HG03439 (cell line): ENCODE measurements at regions not wholly inside any gene's neighbourhood (a gene's known extent, or its start where the extent isn't known, plus 50 kb on each side); places are given as distances from the start of the nearest gene placed in this dataset.
"Not testable (repeated sequence)": the region's sequence is repeated elsewhere in the genome, so short reads cannot be mapped to it uniquely, and the experiment has no call there.

ENCODE experiments used
- ATAC-seq: cut with Tn5 transposase; IDR thresholded peaks from one replicate; pipeline ENCODE4 v1.9.1; 2021; ENCODE audit warnings: mild to moderate bottlenecking, moderate library complexity; ENCODE audit not compliant: unreplicated experiment

DNA sequence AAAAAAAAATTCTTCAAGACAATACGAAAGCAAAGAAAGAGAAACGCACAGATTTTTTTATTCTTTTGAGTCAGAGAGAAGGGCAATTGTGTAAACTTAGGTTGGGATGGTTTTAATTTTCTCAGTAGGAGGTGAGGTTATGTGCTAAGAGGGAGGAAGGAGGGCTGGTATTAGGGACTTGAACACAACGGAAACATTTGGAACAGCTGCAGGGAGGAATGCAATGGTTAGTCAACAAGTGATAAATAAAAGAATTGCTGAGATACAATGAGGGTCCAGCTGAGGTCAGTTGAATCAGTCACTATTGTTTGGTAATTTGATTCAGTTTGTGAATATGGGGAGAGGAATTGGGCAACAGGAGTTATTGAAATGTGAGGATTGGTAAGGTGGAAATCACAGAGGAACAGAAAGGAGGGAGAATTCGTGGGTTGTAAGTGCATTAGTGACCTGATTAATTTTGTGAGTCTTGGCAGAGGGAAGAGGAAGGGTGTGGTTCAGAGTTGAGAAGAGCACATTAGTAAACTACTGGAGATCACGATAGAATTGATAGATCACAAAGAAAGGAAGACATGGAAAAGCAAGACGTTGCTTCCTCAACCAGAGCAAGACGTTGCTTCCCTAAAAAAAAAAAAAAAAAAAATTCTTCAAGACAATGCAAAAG, 499.5 kb upstream of the SPRY2 start:
- no peak for ATAC-seq

DNA sequence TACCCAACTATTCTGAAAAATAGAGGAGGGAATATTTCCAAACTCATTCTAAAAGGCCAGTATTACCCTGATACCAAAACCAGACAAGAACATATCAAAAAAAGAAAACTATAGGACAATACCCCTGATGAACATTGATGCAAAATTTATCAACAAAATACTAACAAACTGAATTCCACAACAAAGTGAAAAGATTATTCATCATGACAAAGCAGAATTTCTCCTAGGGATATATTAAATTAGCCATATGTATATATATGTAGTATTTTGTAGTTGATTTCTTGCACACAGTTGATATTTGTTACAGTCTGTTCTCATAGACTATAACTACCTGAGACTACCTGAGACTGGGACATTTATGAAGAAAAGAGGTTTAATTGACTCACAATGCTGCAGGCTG, 495.0 kb upstream of the SPRY2 start:
- no peak for ATAC-seq

DNA sequence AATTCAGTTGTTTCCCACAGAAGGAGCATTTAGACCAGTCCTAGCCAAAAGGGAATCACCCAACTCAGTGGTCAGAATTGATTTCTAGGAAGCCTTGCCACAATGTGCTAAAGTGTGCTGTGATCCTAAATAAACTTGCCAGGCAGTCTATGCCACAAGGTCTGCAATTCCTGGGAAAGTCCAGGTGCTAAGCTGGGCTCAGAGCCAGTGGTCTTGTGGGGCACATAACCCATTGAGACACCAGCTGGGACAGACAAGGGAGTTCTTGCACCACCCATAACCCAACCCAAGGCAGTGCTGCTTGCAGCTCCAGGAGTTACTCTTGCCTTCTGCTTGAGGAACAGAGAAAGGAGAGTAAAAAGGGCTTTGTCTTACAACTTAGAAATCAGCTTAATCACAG, 489.5 kb upstream of the SPRY2 start:
- ATAC-seq: no peak

DNA sequence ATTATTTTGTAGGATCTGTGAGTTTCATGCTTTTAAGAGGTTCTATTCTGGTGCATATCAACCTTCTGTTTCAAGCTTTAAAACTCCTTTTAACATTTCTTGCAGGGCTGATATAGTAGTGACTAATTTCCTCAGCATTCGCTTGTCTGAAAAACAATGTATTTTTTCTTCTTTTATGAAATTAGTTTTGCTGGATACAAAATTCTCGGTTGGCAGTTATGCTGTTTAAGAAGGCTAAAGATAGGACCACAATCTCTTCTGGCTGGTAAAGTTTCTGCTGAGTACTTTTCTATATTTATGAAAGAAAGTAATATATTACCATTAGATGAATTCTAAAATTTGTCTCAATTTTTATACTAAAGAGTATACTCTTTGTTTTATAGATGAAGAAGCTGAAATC, 487.8 kb upstream of the SPRY2 start:
- no peak for ATAC-seq

DNA sequence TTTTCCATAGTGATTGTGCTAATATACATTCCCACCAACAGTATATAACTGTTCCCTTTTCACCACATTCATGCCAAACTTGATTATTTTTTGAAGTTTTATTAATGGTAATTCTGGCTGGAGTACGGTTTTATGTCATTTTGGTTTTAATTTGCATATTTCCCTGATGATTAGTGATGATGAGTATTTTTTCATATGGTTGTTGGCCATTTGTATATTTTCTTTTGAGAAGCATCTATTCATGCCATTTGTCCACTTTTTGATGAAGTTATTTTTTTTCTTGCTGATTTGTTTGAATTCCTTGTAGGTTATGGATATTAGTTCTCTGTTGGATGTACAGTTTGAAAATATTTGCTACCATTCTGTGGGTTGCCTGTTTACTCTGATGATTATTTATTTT, 484.4 kb upstream of the SPRY2 start:
- ATAC-seq: no peak

DNA sequence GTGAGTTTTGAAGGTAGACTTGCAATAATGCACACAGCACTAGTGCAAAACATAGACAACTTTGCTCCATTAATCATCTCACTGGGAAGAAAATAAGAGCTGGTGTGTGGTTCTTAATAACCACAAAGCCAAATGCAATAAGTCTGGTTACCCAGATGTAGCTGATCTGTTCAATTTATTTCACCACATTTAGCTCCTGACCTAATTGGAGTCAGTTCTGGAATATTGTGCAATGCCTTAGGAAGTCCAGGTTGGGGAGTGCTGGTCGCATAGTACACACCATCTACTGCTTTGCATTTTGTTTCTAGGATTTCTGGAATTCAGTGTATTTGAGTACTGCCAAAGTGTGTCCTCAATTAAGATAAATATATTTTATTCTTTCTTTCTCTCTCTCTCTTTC, 483.3 kb upstream of the SPRY2 start:
- no peak for ATAC-seq

DNA sequence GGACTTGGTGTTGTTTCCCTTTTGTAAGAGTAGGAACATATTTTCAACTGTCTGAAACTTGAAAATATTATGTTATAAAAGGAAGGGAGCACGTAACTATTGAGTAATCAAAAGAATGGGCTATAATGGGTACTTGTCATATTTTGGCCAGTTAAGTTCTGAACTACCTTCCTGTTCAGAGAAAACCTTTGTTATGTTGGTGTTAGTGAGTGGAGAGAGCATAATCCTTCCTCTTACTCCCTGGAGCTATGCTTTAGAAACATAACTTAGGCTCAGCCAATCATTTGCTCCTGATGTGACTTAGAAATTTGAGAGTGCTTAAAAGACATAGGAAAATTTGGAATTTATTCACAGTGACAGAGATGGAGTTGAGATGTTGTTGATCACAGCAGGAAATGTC, 482.5 kb upstream of the SPRY2 start:
- no peak for ATAC-seq

DNA sequence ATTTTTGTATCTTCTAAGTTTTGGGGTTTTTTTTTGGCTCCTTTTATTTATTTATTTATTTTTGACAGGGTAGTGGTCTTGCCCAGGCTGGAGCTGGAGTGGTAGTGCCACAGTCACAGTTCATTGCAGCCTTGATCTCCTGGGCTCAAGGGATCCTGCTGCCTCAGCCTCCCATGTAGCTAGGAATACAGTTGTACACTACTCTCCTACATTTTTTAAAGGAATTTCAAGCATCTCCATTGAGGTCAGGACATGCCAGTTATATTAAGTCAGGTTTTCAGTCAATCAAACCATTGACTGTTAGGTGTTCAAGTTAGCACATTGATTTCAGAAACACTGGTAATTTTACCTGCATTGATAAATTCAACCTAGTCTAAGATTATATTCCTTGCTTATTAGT, 480.5 kb upstream of the SPRY2 start:
- no peak for ATAC-seq

DNA sequence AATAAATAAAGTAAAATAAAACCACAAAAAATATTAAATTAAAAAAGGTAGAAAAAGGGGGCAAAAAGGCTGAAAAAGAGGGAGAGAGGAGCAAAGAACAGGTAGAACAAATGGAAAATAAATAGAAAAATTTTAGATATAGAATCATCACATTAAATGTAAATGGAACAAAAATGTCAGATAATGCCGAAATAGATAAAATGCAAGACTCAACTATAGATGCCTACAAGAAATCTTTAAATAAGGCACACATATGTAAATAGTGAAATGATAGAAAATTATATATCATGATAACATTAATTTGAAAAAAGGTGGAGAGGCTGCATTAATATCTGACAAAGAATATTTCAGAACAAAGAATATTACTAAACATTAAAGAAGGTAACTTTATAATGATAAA, 477.1 kb upstream of the SPRY2 start:
- ATAC-seq: no peak

DNA sequence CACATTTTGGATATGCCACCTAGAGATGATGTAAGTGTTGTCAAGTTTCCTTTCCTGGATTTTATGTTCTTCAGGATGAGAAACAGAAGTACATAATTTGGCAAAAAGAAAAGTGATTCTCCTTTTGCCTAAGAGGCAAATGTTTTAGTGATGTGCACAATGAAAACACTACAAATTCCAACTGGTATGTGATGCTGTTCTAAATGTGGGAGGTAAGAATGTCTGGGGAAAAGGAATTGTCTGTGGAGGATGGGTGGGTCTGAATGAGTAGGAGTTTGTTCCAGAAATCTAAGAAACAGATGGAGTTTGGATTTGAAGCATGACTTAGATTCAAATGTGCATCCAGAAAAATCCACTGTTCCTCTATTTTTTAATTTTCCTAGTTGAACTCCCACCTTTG, 473.6 kb upstream of the SPRY2 start:
- no peak for ATAC-seq

DNA sequence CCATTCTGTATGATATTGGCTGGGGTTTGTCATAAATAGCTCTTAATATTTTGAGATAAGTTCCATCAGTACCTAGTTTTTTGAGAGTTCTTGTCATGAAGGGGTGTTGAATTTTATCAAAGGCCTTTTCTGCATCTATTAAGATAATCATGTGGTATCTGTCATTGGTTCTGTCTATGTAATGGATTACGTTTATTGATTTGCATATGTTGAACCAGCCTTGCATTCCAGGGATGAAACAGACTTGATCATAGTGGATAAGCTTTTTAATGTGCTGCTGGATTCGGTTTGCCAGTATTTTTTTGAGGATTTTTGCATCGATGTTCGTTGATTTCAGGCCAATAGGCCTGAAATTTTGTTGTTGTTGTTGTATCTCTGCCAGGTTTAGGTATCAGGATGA, 469.4 kb upstream of the SPRY2 start:
- not testable (repeated sequence) for ATAC-seq

DNA sequence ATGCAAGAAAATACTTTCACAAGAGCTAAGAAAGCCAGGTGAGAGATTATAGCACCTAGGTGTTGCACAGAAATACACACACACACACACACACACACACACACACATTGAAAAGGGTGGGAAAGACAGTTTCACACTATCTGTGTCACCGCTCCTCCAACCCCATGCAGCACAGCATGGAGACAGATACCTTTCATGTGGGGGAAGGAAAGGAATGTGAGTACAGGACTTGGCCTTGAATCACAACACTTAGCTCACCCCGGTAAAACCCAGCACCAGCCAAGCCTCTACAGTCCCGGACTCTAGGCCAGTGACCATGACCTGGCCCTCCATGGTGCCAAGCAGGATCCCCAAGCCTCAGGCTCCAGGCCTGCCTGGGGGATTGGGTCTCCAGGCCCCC, 462.0 kb upstream of the SPRY2 start:
- no peak for ATAC-seq

DNA sequence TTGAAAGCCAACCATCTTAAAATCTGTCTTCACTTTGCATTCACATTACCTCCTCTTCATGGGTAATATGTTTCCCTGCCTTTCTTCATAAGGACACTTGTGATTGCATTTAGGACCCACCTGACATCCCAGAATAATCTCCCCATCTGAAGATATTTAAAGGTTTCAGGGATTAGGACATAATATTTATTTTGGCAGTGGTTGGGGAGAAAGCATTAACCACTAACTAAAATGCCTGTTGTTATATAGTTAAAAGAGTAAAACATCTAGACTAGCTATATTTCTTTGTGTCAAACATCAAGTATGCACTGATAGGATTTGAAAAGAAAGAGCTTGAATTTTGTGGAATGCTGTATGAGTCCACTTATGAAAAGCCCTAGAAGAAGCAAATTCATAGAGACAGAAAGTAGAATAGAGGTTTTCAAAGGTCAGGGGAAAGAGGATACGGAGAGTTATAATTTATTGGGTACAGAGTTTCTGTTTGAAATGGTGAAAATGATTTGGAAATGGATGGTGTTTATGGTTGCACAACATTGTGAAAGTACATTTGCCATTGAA, 457.7 kb upstream of the SPRY2 start:
- no peak for ATAC-seq

DNA sequence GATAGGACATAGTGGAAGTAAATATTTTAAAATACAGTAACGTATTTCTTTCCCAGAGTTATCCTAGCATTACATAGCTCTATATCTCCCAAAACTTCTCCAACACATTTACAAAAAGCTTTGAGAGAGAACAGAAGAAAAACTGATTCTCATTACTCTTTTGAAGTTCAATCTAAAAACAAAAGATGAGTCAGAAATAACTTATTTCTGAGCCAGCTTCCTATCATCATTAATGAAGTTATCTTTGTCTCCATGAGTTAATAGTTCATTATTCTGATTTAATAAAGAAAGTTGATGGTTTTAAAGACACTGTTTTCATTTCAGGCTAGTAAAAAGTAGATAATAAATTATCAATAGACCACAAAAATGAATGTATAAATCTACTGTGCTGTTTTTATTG, 446.7 kb upstream of the SPRY2 start:
- ATAC-seq: no peak

DNA sequence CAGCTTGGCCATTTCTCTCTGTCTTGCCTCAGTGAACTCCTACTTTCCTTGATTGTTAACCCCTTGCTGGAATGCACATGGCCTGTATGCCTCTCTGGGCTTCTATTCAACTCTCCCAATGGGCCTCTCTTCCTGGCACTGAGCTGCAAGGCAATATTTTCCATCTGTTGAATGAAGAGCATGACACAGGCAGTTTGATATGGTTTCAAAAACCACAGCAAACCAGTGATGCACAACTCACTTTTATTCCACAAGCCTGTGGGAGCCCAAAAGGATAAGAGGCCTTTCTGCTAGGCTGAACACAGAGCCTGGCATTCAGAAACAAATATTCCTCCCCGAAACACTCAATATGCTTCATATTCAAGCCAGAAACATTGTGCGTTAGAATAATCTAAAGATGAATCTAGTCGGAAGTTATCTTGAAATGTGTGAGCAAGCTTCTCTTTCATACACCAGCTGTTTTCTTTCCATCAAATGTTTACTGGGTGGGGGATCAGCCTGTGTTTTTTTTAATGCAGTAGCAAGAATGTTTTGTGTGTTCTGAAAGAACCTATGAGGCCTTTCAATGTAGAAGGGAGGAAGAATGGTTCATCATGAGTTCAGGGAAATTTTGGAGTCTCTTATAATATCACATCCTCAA, 443.1 kb upstream of the SPRY2 start:
- no peak for ATAC-seq

DNA sequence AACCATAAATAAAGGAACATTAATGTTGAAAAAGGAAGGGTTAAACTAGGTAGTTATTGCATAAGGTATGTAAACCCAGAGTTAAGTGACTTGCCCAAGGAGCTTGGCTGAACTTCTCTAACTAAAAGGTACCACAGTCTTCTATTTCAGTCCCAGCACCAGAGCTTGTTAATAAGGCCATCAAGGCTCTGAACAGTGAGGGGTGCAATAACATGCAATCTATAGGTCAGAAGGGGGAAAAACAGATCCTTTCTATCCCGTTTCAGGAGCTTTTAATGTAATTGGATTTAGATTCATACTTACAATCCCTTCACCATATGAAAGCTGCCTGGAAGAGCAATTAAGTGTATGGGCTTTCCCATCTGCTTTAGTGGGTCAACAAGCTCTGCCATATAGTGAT, 441.5 kb upstream of the SPRY2 start:
- ATAC-seq: no peak

DNA sequence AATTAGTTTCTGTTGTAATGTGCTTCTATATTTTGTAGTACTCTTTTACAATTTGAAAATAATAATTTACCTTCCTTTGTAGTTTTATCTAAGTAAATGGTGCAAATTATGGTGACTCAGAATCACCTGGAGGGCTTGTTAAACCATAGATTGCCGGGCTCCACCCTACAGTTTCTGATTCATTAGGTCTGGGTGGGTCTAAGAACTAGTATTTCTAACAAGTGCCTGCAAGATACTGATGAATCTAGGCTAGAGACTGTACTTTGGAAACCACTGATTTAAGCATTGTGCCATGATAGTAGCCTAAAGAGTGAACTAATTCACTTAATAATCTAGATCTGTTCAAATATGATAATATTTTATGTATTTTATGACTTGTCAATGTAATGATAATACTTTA, 437.4 kb upstream of the SPRY2 start:
- no peak for ATAC-seq

DNA sequence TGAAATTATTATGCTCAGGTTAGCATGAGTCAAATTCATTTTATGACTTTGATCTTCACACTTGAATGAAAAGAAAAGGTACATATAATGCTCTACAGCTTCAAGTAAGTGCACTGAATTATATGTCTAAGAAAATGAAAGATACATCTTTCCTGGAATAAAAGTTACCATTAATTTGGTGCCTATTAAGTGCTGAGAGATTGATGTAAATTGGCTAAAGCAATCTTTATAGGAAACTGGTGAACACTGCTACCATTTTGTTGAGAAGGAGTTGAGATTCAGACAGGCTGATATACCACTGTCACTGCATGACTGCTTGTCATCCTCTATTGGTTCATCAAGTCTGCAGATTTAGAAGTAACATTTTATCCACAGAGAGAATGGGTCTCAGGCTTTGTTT, 416.8 kb upstream of the SPRY2 start:
- no peak for ATAC-seq

DNA sequence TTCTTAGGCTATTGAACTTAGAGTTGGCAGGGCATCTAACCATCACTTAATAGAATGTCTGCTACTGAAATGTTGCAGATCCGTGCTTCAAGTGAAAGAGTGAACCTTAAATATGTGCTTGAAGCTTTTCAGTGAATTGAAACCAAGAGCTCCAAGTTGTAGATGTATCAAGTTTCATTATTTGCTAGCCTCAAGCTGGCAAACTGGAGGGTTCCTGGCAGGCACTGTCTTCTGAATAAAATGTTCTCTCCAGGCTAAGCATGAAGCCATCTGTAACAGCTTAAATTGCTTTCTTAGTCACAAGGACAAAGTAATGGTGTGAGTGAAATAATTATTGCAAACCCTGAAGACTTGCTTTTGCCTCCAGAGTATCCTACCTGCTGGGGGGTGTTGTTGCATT, 415.0 kb upstream of the SPRY2 start:
- ATAC-seq: no peak

DNA sequence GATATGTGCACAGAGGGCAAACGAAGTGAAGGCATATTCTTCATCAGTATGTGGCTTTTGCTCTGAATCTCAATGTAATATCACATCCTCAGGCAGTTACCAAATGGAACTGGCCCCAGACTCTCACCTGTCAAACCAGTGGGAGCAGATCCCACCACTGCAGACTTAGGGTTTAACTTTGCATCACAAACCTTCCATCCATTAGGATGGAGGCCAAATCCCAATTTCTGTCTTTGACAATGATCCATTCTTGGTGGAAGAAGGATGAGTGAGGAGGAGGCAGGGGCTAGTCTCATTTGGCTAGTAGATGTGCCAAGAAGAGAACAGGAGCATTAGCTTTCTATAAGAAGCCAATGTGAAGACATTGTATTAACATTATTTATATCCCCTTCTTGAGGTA, 413.5 kb upstream of the SPRY2 start:
- no peak for ATAC-seq

DNA sequence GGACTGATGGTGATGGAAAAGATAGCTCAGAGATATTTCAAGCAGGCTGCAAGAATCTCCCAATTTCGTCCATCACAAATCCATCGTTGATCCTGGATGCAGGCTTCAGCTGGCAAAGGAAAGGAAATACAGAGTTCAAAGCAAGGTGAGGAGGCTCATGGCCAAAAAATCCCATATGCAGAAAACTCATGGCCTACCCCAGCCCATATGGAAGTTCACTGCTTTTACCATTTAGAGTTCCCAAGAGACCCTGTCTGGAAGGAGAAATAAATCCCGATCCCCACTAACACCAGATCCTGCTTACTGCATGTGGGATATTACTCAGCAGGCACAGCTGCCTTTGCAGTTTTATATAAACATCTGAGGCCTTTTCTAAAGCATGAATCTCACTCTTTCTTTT, 412.9 kb upstream of the SPRY2 start:
- no peak for ATAC-seq

DNA sequence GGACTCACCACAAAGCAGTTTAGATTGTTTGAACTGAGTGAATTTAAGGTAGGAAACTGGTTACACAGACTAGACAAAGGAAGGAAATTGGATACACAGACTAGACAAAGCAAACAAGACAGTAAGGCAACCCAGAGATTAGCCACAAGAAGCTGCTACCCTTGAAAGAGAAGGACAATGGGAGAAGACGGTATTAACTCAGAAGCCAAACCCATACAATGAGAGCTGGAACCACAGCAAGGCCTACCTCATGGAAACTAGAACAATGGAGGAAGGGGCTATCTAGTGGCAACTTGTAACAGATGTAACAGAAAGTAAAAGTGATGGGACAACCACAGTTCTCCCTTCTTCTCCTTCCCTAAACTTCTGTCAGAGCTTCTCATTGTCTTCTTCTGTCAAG, 410.9 kb upstream of the SPRY2 start:
- ATAC-seq: no peak
